Panc1 (cell line): ENCODE measurements at regions not wholly inside any gene's neighbourhood (a gene's known extent, or its start where the extent isn't known, plus 50 kb on each side); places are given as distances from the start of the nearest gene placed in this dataset.

Experiments used
- ATAC-seq: fragments of 200-7000 bp; cut with Tn5 transposase; 2 replicates; pipeline ENCODE4 v1.9.1; 2020; ENCODE audit warnings: mild to moderate bottlenecking, moderate library complexity
- BruUV-seq: library from RNA; stranded (reverse); fragments of 400-500 nt; replicated peaks from 2 replicates; lab custom pipeline; 2021; lab: Mats Ljungman, UMichigan
- CTCF ChIA-PET: fragments of 300-600 bp; sonication (Branson Sonifier 250); formaldehyde crosslinking; loops from one replicate; lab custom pipeline; 2022; ENCODE audit warnings: antibody characterized with exemption; lab: Charles Lee
- POLR2A ChIA-PET: fragments of 300-600 bp; sonication (Branson Sonifier 250); formaldehyde crosslinking; loops from one replicate; lab custom pipeline; 2022; ENCODE audit warnings: antibody characterized with exemption; lab: Charles Lee
- DNase-seq: peaks from one replicate; pipeline ENCODE4 v3.0.0-alpha.2; 2010; ENCODE audit warnings: low read depth, low spot score
- H3K27ac ChIP-seq: 2 replicates; pipeline ENCODE4 v1.5.1; 2011; ENCODE audit warnings: mild to moderate bottlenecking, low read length, inconsistent platforms
- H3K27me3 ChIP-seq: fragments of 200-500 bp; sonication (Bioruptor generic); 2 replicates; pipeline ENCODE4 v1.6.0; 2014; ENCODE audit warnings: low read length, inconsistent platforms; ENCODE audit not compliant: control insufficient read depth, insufficient read depth
- H3K36me3 ChIP-seq: fragments of 200-500 bp; sonication (Bioruptor generic); 2 replicates; pipeline ENCODE4 v1.5.1; 2014; ENCODE audit warnings: inconsistent platforms, mild to moderate bottlenecking, low read length, moderate library complexity; ENCODE audit not compliant: control insufficient read depth, insufficient read depth
- H3K4me1 ChIP-seq: 2 replicates; pipeline ENCODE4 v1.5.1; 2011; ENCODE audit warnings: inconsistent platforms, mild to moderate bottlenecking, low read length, moderate library complexity; ENCODE audit not compliant: control insufficient read depth, insufficient read depth
- H3K4me3 ChIP-seq, 2 experiments: 2 replicates each; pipeline ENCODE4 v1.5.1; 2011 to 2012; ENCODE audit warnings: low read depth in 2 of 2, low read length in 2 of 2, mild to moderate bottlenecking in 2 of 2, inconsistent platforms in 1 of 2, moderate library complexity in 1 of 2
- H3K9me3 ChIP-seq: fragments of 200-500 bp; sonication (Bioruptor generic); 2 replicates; pipeline ENCODE4 v1.5.1; 2014; ENCODE audit warnings: low read depth, mild to moderate bottlenecking, inconsistent platforms, low read length, moderate library complexity; ENCODE audit not compliant: control insufficient read depth, insufficient read depth
- CTCF ChIP-seq: fragments of 450-650 bp; IDR thresholded peaks from 2 replicates; pipeline ENCODE4 v1.5.1; 2017; ENCODE audit warnings: mild to moderate bottlenecking
- POLR2AphosphoS5 ChIP-seq: IDR thresholded peaks from 2 replicates; pipeline ENCODE4 v1.6.1; 2012; ENCODE audit warnings: mild to moderate bottlenecking, low read depth, low read length, moderate library complexity
- REST ChIP-seq, 2 experiments: IDR thresholded peaks; 2 replicates each; pipeline ENCODE4 v1.6.1; 2011 to 2012; ENCODE audit warnings: low read depth in 2 of 2, control low read depth in 1 of 2, low read length in 1 of 2, mild to moderate bottlenecking in 1 of 2, moderate library complexity in 1 of 2; ENCODE audit not compliant: insufficient read depth in 1 of 2
- SIN3A ChIP-seq: IDR thresholded peaks from 2 replicates; pipeline ENCODE4 v1.6.1; 2012; ENCODE audit warnings: low read depth, mild to moderate bottlenecking, low read length, moderate library complexity, borderline replicate concordance; ENCODE audit not compliant: insufficient read depth
- TCF7L2 ChIP-seq: IDR thresholded peaks from 2 replicates; pipeline ENCODE4 v1.6.1; 2011; ENCODE audit warnings: mild to moderate bottlenecking, low read depth, low read length, inconsistent platforms
- in situ Hi-C: cut with HindIII; loops from 2 replicates; pipeline ENCODE4 v1.10.0; 2016; ENCODE audit warnings: low sequenced_read_pairs, low pct_unique_long_range_greater_than_20kb
- intact Hi-C: fragments of 100-400 bp; cut with micrococcal nuclease; formaldehyde crosslinking; loops from one replicate; pipeline ENCODE4 v1.10.0; 2022; ENCODE audit not compliant: unreplicated experiment

- intact Hi-C loops = no loop called here
- no peak overlapping the region for H3K27ac ChIP-seq
- CTCF ChIA-PET = no interaction called here
Measured at GRCh38 chrX:39322496-39322895, 521.2 kb downstream of the MID1IP1 start.

DNA sequence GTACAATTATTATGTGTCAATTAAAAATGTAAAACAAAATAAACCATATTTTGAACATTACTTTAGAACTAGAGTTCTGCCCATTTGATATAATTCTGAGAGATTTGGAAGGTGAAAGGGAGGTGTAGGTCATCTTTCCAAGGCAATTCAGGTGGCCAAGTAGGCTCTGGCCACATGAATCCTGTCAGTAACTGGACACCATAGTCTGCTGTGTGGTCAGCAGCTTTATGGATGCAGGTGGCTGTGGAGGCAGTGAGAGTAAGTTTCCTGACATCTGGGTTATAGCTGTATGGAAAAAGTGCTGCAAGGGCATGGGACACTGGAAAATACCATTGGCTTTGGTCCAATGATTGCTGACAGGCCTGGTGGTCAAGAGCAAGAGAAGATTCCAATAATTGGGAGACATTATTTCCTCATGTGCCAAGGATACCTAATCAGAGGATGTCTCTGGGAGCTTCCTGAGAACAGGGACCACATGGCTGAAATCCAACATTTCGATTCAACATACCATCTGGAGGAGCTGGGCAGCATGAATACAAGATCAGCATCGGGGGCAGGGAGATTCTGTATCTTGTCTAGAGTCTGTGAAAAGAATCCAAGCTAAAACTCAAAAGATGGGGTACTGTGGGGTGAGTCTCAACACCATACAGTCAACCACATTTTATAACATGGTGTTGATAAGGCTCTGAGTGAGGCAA, 523.1 kb downstream of the MID1IP1 start:
- no peak for ATAC-seq

More at GRCh38 chrX:39322496-39322895, 521.2 kb downstream of the MID1IP1 start:
- Histone ChIP-seq H3K9me3 (no peaks in the 10 kb centered on the region), H3K4me3 (no peak overlapping the region), H3K27me3 (no peaks in the 10 kb centered on the region), H3K36me3 (no peaks in the 10 kb centered on the region), H3K4me1 (no peaks in the 10 kb centered on the region)
- POLR2A ChIA-PET = no interaction called here
- in situ Hi-C loops = no loop called here
- no peak for DNase-seq
- TF ChIP-seq TCF7L2 (no peak), POLR2AphosphoS5 (no peak), CTCF (no peak), SIN3A (no peak), REST (IDR thresholded peaks at IDR 0.05; ENCODE audit: insufficient read depth in 1 of 2, low read depth in 2 of 2, low read length in 1 of 2) (no peak)
- ATAC-seq = no peak
- BruUV-seq = no TSS peak

More for the DNA sequence above, 523.1 kb downstream of the MID1IP1 start:
- Histone ChIP-seq H3K4me3 (no peak overlapping the region), H3K9me3 (no peaks in the 10 kb centered on the region), H3K4me1 (no peaks in the 10 kb centered on the region), H3K36me3 (no peaks in the 10 kb centered on the region), H3K27me3 (no peaks in the 10 kb centered on the region), H3K27ac (no peak overlapping the region)
- DNase-seq = no peak
- intact Hi-C loops = no loop called here
- ChIA-PET CTCF (no interaction called here), POLR2A (no interaction called here)
- no peak for TF ChIP-seq TCF7L2
- TF ChIP-seq SIN3A = no peak
- TF ChIP-seq REST (IDR thresholded peaks at IDR 0.05; ENCODE audit: insufficient read depth in 1 of 2, low read depth in 2 of 2, low read length in 1 of 2) = no peak
- no peak for TF ChIP-seq CTCF
- TF ChIP-seq POLR2AphosphoS5 = no peak
- no TSS peak for BruUV-seq
- in situ Hi-C loops = no loop called here
